NOMO-1 treated with DMSO at 0.1 percent for 48 hours (cell line): ENCODE measurements at regions not wholly inside any gene's neighbourhood (a gene's known extent, or its start where the extent isn't known, plus 50 kb on each side); places are given as distances from the start of the nearest gene placed in this dataset.

Experiments used
- DNase-seq: peaks from one replicate; lab custom pipeline; 2025; ENCODE audit not compliant: unreplicated experiment; lab: John Stamatoyannopoulos, UW

DNA sequence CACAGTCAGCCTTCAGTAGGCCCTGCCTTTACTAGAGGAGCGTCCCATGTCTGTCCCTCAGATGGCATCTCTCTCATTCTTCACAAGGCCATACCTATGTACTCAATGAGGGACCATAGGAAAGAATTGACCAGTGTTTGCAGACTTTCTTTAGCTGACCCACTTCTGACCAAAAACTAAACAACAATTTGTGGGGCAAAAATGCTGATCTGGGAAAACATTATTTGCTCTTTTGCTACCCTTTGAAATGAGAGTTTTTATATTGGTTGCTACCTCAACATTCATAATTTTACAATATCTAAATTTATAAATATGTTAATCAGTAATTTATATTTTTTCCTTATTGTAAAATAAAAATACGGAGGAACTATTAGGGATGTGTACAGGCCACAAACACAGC, 539.4 kb upstream of the GJE1 start:
- no peak for DNase-seq

DNA sequence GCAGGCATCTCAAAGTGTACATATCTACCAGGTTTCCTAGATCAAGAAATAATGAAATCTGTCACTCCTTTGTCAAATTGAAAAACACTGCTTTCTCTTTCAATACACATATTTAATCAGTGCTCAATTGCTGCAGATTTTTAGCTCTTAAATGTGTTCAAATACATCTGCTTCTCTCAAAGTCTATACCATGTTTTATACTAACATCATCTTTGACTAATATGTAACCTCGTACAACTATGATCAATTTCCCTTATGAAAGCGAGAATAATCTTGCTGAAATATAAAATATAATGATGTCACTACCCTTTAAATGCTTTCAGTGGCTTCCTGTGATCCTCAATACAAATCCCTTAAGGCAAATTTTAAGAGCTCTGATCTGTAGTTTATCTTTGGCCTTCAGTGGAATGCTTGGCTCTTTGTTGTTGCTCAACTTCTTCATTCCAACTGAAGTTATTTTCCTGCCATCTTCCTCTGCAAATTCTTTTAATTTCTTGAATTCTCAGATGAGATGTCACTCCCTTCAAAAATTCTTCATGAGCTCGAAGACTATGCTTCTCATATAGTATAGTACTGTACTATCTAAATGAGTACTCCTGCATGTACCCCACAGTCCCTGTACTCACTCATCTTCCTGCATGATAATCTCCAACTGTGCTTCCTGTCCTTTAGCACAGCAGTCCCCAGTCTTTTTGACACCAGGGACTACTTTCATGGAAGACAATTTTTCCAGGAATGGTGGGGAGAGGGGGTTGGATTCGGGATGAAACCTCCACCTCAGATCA, 545.1 kb upstream of the GJE1 start:
- DNase-seq = no peak

DNA sequence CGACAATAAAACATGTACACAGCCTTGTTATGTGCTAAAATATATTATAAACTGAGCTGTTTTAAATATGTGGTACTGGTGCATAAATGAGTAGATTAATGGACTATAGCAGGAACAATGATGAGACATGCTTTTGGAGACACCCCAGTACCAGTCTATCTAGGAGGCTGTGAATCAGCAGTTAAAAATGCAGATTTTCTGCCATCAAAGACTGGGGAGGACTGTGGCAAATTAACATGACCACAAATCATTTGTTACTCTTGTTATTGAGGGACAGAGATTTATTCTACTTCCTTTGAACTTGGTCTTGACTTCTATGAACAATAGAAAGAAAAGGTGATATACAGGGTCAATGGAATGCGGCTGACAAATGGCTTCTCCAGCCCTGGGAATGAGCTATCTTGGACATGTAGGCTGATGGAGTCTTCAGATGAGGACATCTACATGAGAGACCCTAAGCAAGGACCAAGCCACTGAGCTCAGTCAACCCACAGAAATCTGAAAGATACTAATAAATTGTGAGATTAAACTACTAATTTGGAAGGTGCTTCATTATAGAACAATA, 551.7 kb upstream of the GJE1 start:
- DNase-seq = no peak

DNA sequence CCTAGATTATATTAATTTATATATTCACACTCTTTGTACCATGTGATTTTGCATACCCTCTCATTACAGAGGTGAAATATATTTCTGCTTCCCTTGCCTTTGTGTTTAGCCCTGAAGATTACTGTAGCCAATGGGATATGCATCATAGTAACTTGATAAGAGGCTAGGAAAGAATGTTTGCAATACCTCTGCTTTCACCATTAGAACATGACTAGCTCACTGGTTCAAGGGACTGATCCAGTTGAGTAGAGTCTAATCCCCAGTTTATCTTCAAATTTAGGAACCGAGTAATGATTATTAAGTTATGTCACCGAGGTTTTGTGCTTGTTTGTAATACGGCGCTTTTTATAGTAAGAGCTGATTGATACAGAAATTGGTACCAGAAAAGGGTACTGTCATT, 552.6 kb upstream of the GJE1 start:
- DNase-seq = no peak

DNA sequence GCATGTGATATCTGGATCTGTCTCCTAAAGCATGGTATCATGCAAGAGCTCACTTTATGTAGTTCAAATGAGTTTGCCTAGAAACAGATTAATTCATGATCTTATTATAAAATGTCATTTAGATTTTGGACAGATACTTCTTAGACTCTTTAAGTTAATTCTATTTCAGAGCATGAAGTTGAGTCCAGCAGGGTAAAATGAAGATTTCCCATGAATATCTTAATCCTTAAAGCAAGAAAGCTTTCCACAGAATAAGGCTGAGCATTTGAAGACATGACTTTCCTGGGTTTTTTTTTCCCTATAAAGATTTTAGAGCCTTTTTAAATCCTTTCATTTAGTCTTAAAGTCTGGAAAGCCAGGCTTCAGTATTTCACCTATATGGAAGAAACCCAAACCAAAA, 556.0 kb upstream of the GJE1 start:
- DNase-seq = no peak

DNA sequence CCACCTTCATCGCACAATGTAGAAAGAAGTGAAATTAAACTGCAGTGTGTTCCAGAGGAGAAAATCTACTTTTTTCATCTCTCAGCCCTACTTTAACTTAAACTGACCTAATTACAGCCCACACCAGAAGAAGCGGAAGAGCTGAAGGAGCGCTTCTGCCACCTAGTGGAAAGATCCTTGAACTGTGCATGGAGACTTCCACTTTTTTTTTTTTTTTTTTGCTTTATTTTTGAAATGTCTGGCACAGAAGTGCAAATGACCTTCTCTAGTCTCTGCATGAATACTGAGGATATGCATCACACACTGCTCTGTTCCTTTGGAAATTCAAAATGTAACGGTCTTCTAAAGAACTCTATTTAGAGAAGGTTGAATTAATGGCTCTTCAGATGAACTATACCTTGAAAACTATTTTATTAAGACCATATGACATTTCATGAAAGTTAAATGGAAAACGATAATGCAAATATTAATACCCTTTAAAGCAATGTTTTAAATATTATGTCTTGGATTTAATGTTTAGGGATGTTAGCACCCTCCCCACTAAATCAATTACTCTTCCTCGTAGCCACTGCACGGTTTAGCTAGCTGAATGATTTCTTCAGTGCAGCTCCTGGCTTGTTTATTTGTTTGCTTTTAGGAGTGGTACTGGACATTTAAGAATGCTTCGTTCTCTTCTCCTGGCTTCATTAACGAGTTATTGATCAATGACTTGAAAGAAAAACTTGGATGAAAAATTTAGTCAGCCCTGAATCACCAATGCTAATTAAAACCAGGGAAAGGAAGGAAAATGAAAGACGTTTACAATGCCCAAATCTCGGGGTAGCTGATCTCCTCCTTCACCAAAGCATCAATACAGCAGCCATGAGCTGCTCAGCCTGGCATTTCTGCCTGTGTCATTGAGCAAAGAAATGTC, 569.6 kb upstream of the GJE1 start:
- DNase-seq = peak; percentile 89

DNA sequence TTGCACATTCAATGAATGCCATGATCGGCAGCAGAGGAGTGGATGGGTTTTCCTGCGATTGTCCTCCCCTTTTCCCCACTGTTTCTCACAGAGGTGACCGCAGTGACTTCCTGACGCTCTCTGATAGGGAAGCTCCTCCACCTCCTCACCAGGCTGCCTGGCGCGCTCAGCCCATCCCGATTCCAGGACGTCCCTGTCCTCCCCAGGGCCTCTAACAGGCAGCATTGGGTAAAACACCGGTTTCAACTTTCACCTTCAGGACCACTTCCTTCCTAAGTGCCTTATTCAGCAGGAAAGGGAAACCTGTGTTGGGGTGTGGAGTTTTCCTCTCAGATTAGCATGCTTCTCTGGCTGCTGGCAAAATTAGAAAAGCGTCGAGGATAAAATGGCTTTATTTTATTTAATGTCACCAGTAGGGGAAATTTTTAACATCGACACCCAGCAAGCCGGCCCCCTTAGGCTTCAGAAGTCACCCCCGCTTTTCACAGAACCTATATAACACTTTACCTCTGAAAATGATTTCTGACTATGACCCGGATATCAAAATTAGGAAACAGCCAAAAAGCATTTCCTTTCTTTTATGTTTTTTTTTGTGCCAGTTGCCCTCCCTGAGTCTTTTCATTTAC, 570.4 kb upstream of the GJE1 start:
- DNase-seq = no peak

DNA sequence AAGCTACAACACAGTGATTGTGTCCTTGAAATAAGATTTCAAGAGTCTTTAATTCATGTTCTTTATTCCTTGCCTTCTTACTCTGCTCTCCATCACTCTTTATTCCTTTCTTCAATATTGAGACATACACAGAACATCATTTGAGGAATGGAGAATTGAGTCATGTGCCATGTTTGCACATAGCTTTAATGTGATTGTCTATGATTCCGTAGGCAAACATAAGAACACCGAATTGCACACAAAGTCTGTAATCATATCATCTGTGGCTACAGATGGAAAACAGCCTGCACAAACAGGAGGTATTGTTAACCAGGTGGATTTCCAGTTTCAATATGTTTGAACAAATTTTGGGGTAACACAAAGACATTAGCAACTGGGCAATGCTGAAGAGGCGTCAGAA, 571.6 kb upstream of the GJE1 start:
- DNase-seq = no peak

DNA sequence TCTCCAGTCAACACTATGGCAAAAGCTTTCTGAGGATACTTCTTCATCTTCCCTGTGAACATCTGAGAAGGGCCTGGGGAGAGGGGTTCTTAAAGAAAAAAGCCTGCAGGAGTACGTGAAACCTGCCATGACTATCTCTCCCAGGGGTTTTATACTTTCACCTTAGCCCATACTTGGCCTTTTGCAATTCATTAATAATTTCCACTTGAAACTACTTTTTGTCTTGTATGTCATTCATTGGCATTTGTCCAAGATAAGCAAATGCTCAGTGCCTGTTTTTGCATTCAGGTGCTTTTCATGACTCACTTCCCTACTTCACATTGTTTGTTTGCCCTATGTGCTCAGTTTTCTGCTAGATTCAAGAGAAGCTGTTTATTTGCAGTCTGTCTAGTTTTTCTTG, 580.3 kb upstream of the GJE1 start:
- no peak for DNase-seq

DNA sequence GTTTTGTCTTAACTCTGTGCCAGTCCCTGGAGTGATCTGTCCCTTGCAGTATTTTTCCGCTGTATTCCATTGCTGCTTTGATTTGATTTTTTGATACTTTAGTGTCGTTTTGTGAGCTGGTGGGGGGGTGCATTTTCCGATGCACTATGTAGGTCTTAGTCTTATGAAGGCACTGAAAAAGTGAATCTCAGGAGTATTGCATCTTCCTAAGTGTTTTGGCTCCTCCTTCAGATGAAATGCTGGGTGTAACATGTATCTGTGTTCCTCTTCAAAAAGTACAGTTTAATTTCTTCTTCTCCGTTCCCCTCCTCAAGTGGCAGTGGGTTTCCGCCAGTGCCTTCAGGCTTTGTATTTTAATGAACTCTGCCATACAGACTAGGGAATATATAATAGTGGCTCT, 580.7 kb upstream of the GJE1 start:
- no peak for DNase-seq

DNA sequence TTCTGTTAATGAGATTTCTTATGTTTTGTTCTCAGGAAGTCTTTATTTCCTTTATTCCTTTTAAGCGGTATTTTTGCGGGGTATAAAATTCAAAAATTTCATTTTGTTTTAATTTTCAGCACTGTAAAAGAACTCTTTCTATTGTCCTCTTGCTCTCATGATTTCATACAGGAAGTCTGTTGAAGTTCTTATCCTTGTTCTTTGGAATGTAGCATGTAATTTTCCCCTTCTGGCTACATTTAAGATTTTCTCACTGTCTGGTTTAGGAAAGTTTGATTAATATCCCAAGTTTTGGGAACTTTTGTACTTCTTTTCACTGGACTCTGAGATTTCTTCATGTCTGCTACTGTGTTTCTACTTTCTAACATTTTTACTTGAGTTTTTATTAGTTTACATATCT, 581.4 kb upstream of the GJE1 start:
- DNase-seq = no peak

DNA sequence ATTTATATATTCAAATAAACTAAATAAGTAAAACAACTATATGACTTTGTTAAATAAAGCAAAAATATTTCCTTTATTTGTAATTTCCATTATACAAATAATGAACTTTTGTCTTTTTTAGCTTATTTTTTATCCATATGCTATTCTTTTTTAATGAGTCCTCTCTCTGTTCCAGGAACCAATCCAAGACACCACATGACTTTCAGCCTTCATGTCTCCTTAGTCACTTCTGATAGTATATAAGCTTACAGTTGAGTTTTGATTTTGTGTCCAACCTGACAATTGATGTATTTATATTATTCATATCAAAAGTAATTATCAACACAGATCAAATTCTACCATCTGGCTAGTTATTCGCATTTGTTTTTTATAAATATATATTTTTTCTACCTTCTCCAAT, 582.3 kb upstream of the GJE1 start:
- DNase-seq = no peak

DNA sequence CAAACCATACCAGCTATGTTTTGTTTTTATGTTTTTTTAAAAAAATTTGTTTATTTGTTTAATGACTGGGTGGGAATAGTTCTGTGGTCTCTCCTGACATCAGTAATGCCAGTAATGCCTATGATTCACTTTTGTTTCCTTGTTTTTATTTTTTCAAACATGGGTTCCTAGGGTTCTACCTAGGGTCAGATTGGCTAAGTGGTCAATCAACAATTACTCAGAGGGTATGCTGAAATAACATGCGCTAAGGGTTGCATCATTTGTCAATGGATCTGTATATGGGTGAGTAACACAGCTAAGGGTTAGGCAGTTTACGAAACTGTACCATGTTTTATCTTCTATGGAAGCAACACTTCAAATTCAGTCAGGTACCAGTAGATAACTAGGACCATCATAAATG, 583.8 kb upstream of the GJE1 start:
- DNase-seq = no peak

DNA sequence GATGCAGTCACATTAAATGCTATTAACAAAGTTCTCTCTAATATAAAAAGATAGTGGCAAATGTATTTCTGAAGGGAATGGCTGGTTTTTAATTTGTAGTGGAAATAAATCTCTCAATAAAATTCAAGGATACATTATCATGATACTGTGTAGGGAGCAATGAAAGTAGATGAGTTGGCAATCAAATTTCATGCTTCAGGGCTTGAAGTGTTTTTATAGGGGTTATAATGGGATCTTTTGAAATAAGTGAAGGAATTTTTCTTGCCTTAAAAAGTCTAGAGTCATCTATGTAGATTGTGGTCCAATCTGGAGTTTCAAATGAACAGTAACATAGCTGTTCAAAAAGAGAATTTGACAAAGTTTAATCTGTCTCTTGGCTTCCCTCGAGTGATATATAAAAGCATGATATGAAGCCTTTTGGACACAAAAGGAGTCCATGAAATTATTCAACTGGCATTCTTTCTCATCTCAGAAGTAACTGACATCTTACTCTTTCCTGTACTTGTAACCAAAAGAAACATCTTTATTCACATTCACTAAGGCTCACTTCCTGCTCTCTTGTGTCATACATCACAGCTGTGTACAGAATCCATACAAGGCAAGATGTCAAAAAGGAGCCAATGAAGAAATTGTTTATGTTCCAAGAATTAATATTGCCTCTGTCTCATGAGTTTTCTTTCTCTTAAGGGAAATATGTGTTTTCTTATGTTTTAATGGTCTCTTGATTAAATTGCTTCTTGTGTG, 591.0 kb upstream of the GJE1 start:
- DNase-seq = no peak

DNA sequence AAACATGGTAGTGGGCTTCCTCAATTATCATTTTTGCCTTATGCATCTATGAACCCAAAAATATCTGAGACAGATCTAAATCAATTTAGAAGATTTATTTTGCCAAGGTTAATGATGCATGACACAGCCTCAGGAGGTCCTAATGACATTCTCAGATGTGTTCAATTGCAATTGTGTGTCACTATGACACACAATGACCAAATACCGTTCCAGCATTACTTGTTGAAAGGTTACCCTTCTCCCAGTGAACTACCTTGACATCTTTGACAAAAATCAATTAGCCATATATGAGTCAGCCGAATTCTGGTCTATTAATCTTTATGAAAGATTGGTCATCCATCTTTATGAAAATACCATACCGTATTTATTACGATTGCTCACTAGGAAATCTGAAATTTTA, 592.5 kb upstream of the GJE1 start:
- no peak for DNase-seq

DNA sequence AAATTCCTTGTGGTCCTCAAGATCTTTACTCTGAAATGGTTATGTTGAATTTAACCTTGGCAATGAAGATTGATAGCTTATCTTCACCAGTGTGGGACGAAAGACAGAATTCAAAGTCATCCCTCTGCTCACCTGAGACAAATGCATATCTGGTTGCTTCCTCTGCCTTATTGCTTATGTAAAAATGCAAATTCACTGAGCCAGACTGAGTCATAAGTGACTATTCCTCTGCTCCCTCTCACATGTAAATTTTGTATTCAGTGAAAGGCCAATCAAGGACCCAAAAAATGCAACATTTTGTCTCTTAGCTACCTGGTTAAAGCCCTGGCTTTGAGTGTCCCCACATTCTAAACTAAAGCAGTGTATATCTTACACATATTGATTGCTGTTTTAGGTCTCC, 593.1 kb upstream of the GJE1 start:
- DNase-seq = no peak

DNA sequence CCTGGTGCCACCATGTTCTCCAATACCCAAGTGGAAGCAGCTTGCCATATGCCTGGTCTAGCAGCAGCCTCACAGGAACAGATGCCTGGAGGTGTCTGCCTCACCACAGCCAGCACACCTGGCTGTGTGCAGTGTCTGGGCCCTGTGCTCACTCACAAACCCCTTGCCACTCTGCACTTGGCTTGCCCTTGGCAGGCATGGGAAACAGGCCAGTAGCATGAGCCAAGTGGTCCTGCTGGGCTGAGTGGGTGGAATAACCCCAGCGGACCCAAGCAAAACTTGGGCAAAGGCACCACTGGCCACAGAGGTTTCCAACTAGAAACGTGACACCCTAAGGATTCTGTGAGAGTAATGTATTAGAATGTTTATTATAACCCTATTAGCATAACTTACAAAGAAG, 600.5 kb upstream of the GJE1 start:
- no peak for DNase-seq

DNA sequence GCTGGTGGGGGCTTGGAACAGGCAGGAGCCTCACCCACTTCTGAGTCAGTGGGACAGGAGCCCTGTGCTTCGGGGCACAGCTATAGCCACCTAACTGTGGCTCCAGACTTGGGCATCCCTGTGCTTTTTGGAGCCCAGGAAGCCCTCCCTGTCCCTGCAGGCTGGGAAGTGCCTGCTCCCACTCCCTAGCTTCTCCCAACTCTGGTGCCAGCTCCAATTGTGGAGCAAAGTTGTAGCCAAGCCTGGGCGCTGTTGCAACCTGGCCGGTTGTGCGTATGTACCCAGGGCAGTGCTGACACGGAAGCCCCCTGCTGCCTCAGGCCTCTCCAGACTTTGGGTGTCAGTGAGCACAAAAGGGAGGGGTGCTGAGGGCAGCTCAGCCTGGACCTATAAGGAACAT, 601.7 kb upstream of the GJE1 start:
- DNase-seq = no peak

DNA sequence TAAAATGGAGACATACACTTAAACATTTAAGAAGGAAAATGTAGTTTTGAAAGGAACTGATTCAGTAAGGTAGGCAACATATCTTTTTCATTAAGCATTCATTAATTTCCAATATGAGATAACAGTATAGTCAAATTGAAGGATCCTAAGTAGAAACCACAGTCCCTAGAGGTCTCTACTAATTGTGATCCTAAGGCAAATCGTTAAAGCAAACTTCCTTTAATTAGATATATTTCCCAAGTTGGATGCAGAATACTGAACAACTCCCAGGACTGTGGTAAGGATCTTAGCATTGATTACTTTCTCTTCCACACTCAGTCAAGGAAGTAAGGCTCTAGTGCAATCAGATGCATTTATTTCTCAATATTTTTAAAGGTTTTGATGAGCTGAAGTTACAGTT, 604.1 kb upstream of the GJE1 start:
- DNase-seq = no peak

DNA sequence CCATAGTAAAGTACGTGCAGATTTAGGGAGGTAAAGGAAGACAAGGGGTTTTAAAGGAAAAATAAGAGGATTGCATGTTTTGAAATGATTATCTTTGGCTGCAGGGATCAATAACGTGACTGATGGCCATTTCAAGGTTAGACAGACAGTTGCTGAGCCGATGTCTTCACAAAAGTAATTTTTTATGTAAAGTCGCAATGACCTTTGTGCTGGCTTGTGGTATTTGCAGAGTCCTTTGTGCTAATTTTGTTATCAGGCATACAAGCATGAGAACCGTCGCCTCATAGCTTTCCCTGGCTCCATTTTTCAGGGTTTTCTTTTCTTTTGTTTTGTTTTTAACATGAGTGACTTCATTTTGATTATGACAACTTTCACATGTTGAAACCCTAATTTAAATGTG, 605.7 kb upstream of the GJE1 start:
- DNase-seq = no peak

DNA sequence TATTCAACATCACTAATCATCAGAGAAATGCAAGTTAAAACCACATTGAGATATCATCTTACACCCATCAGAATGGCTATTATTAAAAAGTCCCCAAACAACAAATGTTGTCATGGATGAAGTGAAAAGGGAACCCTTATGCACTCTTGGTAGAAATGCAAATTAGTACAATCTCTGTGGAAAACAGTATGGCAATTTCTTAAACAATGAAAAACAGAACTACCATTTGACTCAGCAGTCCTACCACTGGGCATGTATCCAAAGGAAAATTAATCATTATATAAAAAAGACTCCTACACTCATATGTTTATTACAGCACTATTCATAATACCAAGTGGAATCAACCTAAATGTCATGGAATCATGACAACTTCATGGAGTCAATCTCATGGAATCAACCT, 611.3 kb upstream of the GJE1 start:
- DNase-seq = no peak
